Esophagus squamous epithelium (tissue), 5 donors: ENCODE measurements at regions not wholly inside any gene's neighbourhood (a gene's known extent, or its start where the extent isn't known, plus 50 kb on each side); places are given as distances from the start of the nearest gene placed in this dataset.

ENCODE experiments used
- DNase-seq: peaks from one replicate; lab custom pipeline; 2025; lab: John Stamatoyannopoulos, UW
- H3K27ac ChIP-seq, 4 donors: fragments of 200-600 bp; sonication (generic); one replicate each; pipeline ENCODE4 v1.5.1; 2016 to 2019; ENCODE audit warnings: mild to moderate bottlenecking in 1 of 4
- H3K27me3 ChIP-seq, 4 donors: fragments of 200-600 bp; sonication (generic); 1 replicate in 3 of 4; 2 replicates in 1 of 4; pipeline versions ENCODE4 v1.5.1 to v1.6.0; 2017 to 2021; ENCODE audit warnings: antibody characterized with exemption in 1 of 4
- H3K36me3 ChIP-seq, 3 donors: fragments of 200-600 bp; sonication (generic); one replicate each; pipeline ENCODE4 v1.5.1; 2016 to 2019
- H3K4me1 ChIP-seq, 3 donors: fragments of 200-600 bp; sonication (generic); one replicate each; pipeline ENCODE4 v1.5.1; 2017 to 2019
- H3K4me3 ChIP-seq, 4 donors: fragments of 200-600 bp; sonication (generic); 1 replicate in 3 of 4; 2 replicates in 1 of 4; pipeline ENCODE4 v1.5.1; 2016 to 2019; ENCODE audit warnings: mild to moderate bottlenecking in 2 of 4, moderate library complexity in 1 of 4
- H3K9me3 ChIP-seq, 3 donors: fragments of 200-600 bp; sonication (generic); one replicate each; pipeline ENCODE4 v1.5.1; 2016 to 2019
- POLR2A ChIP-seq, 4 donors: fragments of 450-650 bp; IDR thresholded peaks; one replicate each; pipeline ENCODE4 v1.6.1; 2017; ENCODE audit warnings: antibody characterized with exemption in 4 of 4, mild to moderate bottlenecking in 4 of 4, moderate library complexity in 3 of 4
- WGBS, 2 donors: methylation state at CpG; one replicate each; pipeline ENCODE4 v1.1.5; 2018; 5-methylcytosine and 5-hydroxymethylcytosine counted together
- intact Hi-C: fragments of 100-400 bp; cut with DNase I; formaldehyde crosslinking; loops from one replicate; pipeline ENCODE4 v1.15.0; 2022
- TF ChIP-seq, protein P1 (sequence below), 6 experiments: fragments of 450-650 bp in 4 of 6; fragments of 200-600 bp in 2 of 6; sonication (generic) in 2 of 6; IDR thresholded peaks; one replicate each; pipeline ENCODE4 v1.5.1; 2016 to 2019; ENCODE audit warnings: antibody characterized with exemption in 6 of 6, mild to moderate bottlenecking in 4 of 6, moderate library complexity in 4 of 6
- donor health status: DM: yes; HTN: yes; CAD: no.

DNA sequence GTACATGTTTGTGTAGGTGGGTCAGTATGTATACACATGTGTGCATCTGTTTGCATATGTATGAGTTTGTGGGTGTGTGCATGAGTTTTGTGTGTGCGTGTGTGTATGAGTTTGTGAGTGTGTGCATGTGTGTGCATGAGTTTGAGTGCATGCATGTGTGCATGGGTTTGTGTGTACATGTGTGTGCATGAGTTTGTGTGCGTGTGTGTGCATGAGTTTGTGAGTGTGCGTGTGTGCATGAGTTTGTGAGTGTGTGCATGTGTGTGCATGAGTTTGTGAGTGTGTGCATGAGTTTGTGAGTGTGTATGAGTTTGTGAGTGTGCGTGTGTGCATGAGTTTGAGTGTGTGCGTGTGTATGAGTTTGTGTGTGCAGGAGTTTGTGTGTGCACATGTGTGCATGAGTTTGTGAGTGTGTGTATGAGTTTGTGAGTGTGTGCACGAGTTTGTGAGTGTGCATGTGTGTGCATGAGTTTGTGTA is 61.5 kb downstream of the FZD10 start:
- DNase-seq: no peak
- no peaks in the 10 kb centered on the region for H3K36me3 ChIP-seq
- peaks cover 0 to 57% (median 0%) of the 10 kb centered on the region in 4 donors for H3K27me3 ChIP-seq
- intact Hi-C loops: no loop called here
- no peaks in the 10 kb centered on the region for H3K9me3 ChIP-seq
- TF ChIP-seq, protein P1, sequence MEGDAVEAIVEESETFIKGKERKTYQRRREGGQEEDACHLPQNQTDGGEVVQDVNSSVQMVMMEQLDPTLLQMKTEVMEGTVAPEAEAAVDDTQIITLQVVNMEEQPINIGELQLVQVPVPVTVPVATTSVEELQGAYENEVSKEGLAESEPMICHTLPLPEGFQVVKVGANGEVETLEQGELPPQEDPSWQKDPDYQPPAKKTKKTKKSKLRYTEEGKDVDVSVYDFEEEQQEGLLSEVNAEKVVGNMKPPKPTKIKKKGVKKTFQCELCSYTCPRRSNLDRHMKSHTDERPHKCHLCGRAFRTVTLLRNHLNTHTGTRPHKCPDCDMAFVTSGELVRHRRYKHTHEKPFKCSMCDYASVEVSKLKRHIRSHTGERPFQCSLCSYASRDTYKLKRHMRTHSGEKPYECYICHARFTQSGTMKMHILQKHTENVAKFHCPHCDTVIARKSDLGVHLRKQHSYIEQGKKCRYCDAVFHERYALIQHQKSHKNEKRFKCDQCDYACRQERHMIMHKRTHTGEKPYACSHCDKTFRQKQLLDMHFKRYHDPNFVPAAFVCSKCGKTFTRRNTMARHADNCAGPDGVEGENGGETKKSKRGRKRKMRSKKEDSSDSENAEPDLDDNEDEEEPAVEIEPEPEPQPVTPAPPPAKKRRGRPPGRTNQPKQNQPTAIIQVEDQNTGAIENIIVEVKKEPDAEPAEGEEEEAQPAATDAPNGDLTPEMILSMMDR (IDR thresholded peaks at IDR 0.05): no peak
- TF ChIP-seq POLR2A (IDR thresholded peaks at IDR 0.05): no peak
- WGBS, 2 donors: 90 to 96% methylated on average over 6 of the region's 6 CpGs
- H3K4me3 ChIP-seq: no peak overlapping the region
- H3K27ac ChIP-seq: no peak overlapping the region
- H3K4me1 ChIP-seq: peaks cover 0 to 38% (median 0%) of the 10 kb centered on the region in 3 donors

DNA sequence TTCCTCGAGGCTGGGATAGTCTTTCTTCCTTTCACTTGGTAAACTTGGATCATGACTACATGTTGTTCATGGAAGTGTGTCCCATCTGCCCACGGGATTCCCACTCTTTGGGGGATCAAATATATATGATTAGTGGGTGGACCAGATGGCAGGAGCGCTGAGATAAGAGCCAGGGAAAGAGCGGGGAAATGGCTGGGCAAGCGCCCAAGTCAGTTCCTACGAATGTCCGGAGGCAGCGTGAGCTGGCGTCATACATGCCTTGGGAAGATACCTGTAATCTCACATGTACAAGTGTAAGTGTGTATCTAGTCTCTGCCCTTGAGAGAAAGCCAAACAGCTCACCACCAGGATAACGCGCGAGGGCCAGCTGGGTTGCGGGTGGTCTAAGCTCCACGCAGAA is 62.3 kb downstream of the FZD10 start:
- DNase-seq: no peak
- Histone ChIP-seq H3K27ac (no peak overlapping the region), H3K9me3 (no peaks in the 10 kb centered on the region), H3K27me3 (peaks cover 0 to 50% (median 0%) of the 10 kb centered on the region in 4 donors), H3K4me3 (no peak overlapping the region), H3K4me1 (peaks cover 0 to 38% (median 0%) of the 10 kb centered on the region in 3 donors), H3K36me3 (no peaks in the 10 kb centered on the region)
- TF ChIP-seq POLR2A (IDR thresholded peaks at IDR 0.05): no peak
- TF ChIP-seq, protein P1 (IDR thresholded peaks at IDR 0.05): no peak
- intact Hi-C loops: no loop called here
- 60 to 79% methylated on average over 13 to 14 of the region's 14 CpGs for WGBS, 2 donors

DNA sequence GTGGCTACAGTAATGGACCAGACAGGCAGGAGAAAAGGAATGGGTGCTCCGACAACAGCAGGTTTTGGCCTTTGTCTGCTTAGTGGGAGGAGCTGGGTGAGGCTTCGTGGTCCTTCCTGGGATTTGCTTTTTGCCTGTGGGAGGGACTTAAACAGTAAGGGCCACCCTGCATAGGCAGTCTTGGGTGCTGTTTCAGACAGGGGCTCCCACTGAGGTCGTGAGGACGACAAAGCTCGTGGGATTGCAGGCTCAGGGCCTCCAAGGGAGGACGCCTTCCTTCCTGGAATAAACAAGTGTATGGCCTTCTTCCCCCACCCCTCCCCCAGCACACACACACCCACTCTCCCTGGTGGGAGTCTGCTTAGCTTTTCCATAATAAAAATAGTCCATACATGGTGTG is 63.1 kb downstream of the FZD10 start:
- no peaks in the 10 kb centered on the region for H3K36me3 ChIP-seq
- DNase-seq: no peak
- H3K9me3 ChIP-seq: no peaks in the 10 kb centered on the region
- H3K27me3 ChIP-seq: peaks cover 0 to 44% (median 0%) of the 10 kb centered on the region in 4 donors
- no peak overlapping the region for H3K27ac ChIP-seq
- H3K4me1 ChIP-seq: peaks cover 0 to 38% (median 0%) of the 10 kb centered on the region in 3 donors
- H3K4me3 ChIP-seq: no peak overlapping the region
- TF ChIP-seq, protein P1 (IDR thresholded peaks at IDR 0.05): no peak
- no peak for TF ChIP-seq POLR2A (IDR thresholded peaks at IDR 0.05)
- 64 to 66% methylated on average over 4 to 5 of the region's 6 CpGs for WGBS, 2 donors
- intact Hi-C loops: no loop called here

DNA sequence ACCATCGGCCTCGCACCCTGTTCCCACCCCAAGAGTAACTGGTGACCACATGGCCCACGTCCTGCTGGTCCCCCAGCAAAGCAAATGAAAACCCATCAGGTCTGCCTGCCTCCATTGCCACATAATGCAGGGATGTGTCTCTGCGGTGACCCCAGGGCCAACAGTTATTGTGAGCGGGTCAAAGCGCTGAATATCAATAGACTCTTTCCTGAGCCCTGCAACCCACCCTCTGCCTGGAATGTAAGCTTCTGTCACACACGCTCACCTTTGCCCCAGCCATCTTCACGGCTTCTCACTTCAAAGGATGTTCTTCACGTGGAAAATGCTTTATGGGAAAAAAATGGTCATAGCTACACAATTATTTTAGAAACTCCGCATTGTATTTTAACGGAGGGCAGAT is 63.9 kb downstream of the FZD10 start:
- TF ChIP-seq POLR2A (IDR thresholded peaks at IDR 0.05): no peak
- TF ChIP-seq, protein P1 (IDR thresholded peaks at IDR 0.05): no peak
- peaks cover 0 to 38% (median 0%) of the 10 kb centered on the region in 3 donors for H3K4me1 ChIP-seq

DNA sequence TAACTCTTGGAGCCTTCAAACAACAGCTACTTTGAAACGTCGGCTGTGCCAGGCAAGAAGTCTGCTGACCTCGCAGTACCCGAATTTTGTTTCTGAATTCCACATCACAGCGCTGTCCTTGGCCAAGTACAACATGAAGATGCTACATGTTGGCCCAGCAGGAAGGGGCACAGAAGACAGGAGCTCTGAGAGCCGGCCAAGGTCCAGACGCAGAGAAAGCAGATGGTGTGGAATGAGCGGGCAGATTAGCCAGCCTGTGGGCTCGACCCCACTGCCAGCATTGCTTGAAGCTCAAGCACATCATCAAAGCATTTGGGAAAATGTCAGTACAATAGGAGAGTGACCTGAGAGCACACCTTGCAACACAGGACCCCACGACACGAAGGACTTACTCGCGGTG is 64.5 kb downstream of the FZD10 start:
- no peaks in the 10 kb centered on the region for H3K36me3 ChIP-seq
- TF ChIP-seq, protein P1 (IDR thresholded peaks at IDR 0.05): no peak
- no peak for TF ChIP-seq POLR2A (IDR thresholded peaks at IDR 0.05)

More for the DNA sequence above, 63.9 kb downstream of the FZD10 start:
- Histone ChIP-seq H3K27ac (no peak overlapping the region), H3K9me3 (no peaks in the 10 kb centered on the region), H3K4me3 (no peak overlapping the region), H3K27me3 (peaks cover 0 to 39% (median 0%) of the 10 kb centered on the region in 4 donors), H3K36me3 (no peaks in the 10 kb centered on the region)
- intact Hi-C loops: no loop called here
- 61 to 87% methylated on average over 7 to 9 of the region's 11 CpGs for WGBS, 2 donors
- DNase-seq: no peak

More for the DNA sequence above, 64.5 kb downstream of the FZD10 start:
- H3K27ac ChIP-seq: no peak overlapping the region
- no peak overlapping the region for H3K4me3 ChIP-seq
- intact Hi-C loops: no loop called here
- DNase-seq: no peak
- H3K9me3 ChIP-seq: no peaks in the 10 kb centered on the region
- WGBS, 2 donors: 76 to 77% methylated on average over 11 to 12 of the region's 13 CpGs
- peaks cover 0 to 38% (median 0%) of the 10 kb centered on the region in 3 donors for H3K4me1 ChIP-seq
- peaks cover 0 to 39% (median 0%) of the 10 kb centered on the region in 4 donors for H3K27me3 ChIP-seq
